Tibial nerve (tissue), 4 donors: ENCODE measurements at regions not wholly inside any gene's neighbourhood (a gene's known extent, or its start where the extent isn't known, plus 50 kb on each side); places are given as distances from the start of the nearest gene placed in this dataset.

ENCODE experiments used
- DNase-seq, 2 donors: peaks; one replicate each; pipeline ENCODE4 v3.0.0-alpha.2; 2019; ENCODE audit warnings: low spot score in 2 of 2
- H3K27ac ChIP-seq, 4 donors: fragments of 200-600 bp; sonication (generic) in 3 of 4; one replicate each; pipeline ENCODE4 v1.5.1; 2017 to 2019; ENCODE audit warnings: mild to moderate bottlenecking in 1 of 4
- H3K27me3 ChIP-seq, 2 donors: fragments of 200-600 bp; sonication (generic) in 1 of 2; one replicate each; pipeline versions ENCODE4 v1.5.1 to v1.6.0; 2017 to 2019
- H3K36me3 ChIP-seq, 3 donors: fragments of 200-600 bp; sonication (generic); one replicate each; pipeline ENCODE4 v1.5.1; 2018 to 2019
- H3K4me1 ChIP-seq, 4 donors: fragments of 200-600 bp; sonication (generic) in 3 of 4; one replicate each; pipeline ENCODE4 v1.5.1; 2017 to 2019
- H3K4me3 ChIP-seq, 4 donors: fragments of 200-600 bp; sonication (generic) in 3 of 4; one replicate each; pipeline ENCODE4 v1.5.1; 2017 to 2019; ENCODE audit warnings: mild to moderate bottlenecking in 1 of 4, moderate library complexity in 1 of 4
- H3K9me3 ChIP-seq, 4 donors: fragments of 200-600 bp; sonication (generic) in 3 of 4; one replicate each; pipeline ENCODE4 v1.5.1; 2017 to 2019
- CTCF ChIP-seq, 5 experiments: fragments of 200-600 bp in 3 of 5; fragments of 450-650 bp in 2 of 5; sonication (generic) in 3 of 5; IDR thresholded peaks; one replicate each; pipeline ENCODE4 v1.5.1; 2016 to 2019; ENCODE audit warnings: antibody characterized with exemption in 5 of 5, mild to moderate bottlenecking in 3 of 5, moderate library complexity in 2 of 5
- EP300 ChIP-seq, 2 donors: sonication (generic); formaldehyde crosslinking; IDR thresholded peaks; one replicate each; pipeline ENCODE4 v1.6.1; 2017; ENCODE audit warnings: antibody characterized with exemption in 2 of 2, mild to moderate bottlenecking in 1 of 2
- POLR2A ChIP-seq, 2 donors: fragments of 450-650 bp; IDR thresholded peaks; one replicate each; pipeline ENCODE4 v1.6.1; 2017; ENCODE audit warnings: antibody characterized with exemption in 2 of 2, mild to moderate bottlenecking in 2 of 2, moderate library complexity in 2 of 2
- WGBS, 2 donors: methylation state at CpG; one replicate each; pipeline ENCODE4 v1.1.5; 2018; 5-methylcytosine and 5-hydroxymethylcytosine counted together

DNA sequence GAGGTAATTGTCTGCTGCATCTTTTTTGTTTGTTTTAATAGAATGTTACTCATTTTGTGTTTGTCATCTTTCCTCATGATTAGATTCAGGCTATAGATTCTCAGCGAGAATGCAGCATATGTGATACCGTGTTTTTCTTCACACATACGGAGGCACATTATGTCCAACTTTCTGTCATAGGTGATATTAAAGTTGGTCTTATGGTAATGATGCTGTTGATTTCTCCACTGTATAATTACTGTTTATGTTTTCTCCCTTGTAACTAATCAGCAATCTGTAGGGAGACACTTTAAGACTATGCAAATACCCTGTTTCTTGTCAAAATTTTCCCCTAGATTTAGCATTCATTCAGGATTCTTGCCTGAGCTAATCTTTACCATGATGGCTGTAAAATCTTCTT lies 87.6 kb downstream of the CLDN1 start:
- Histone ChIP-seq H3K36me3 (no peaks in the 10 kb centered on the region), H3K27ac (no peak overlapping the region), H3K27me3 (no peaks in the 10 kb centered on the region), H3K4me1 (peaks cover 0 to 14% (median 2%) of the 10 kb centered on the region in 4 donors), H3K9me3 (peaks cover 0 to 8% (median 0%) of the 10 kb centered on the region in 4 donors), H3K4me3 (no peak overlapping the region)
- 94 to 96% methylated on average over 3 of the region's 3 CpGs for WGBS, 2 donors
- no peak for DNase-seq
- TF ChIP-seq POLR2A (IDR thresholded peaks at IDR 0.05) (no peak), CTCF (IDR thresholded peaks at IDR 0.05) (no peak)

DNA sequence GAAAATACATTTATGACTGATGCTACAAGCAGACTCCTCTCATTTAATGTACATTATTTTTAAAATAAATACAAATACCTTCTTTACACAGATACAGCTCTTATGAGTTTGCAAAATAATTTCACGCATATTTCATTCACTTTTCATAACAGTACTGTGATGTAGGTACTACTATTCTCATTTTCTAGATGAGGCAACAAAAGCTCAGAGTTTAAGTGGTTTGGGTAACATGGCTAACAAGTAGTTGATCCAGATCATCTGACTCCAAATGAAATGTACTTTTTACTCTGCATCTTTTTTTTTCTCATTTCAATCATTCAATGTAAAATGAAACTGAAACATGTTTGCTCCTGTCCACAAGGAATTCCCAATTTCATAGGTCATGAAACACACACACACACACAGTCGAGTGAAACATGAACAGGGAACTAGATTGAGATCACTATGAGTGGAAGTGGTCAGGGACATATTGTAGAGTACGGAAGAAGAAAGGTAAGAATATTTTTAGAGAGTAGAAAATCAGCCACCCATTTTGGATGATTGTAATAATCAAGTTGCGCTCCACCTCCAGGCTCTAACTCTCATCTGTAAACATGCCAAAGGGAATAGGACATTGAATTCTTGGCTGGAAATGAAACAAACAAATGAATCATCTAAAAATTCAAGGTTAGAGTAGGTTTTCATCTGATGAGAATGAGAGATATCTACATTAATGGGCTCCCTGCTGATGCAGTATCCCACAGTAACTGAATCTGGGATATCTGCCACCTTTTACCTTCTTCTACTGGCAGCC lies 92.4 kb downstream of the CLDN1 start:
- no peaks in the 10 kb centered on the region for H3K9me3 ChIP-seq
- WGBS, 2 donors = 64 to 72% methylated on average over 4 of the region's 4 CpGs
- DNase-seq = no peak
- H3K27ac ChIP-seq = peak overlapping the region in 2 of 4 donors; percentile 39 to 63
- H3K27me3 ChIP-seq = no peaks in the 10 kb centered on the region
- TF ChIP-seq POLR2A (IDR thresholded peaks at IDR 0.05) = no peak
- TF ChIP-seq EP300 (IDR thresholded peaks at IDR 0.05) = no peak
- TF ChIP-seq CTCF (IDR thresholded peaks at IDR 0.05) = no peak
- no peak overlapping the region for H3K4me3 ChIP-seq
- H3K36me3 ChIP-seq = no peaks in the 10 kb centered on the region
- H3K4me1 ChIP-seq = peaks cover 0 to 27% (median 2%) of the 10 kb centered on the region in 4 donors

- Histone ChIP-seq H3K9me3 (no peaks in the 10 kb centered on the region), H3K4me3 (no peak overlapping the region), H3K27ac (no peak overlapping the region), H3K36me3 (no peaks in the 10 kb centered on the region), H3K4me1 (peaks cover 0 to 29% (median 0%) of the 10 kb centered on the region in 4 donors), H3K27me3 (no peaks in the 10 kb centered on the region)
- TF ChIP-seq EP300 (IDR thresholded peaks at IDR 0.05) (no peak), POLR2A (IDR thresholded peaks at IDR 0.05) (no peak), CTCF (IDR thresholded peaks at IDR 0.05) (no peak)
- 82 to 84% methylated on average over 2 of the region's 2 CpGs for WGBS, 2 donors
- DNase-seq = no peak
Observed at GRCh38 chr3:190227064-190227463, 95.2 kb downstream of the CLDN1 start.

- H3K36me3 ChIP-seq = no peaks in the 10 kb centered on the region
- no peaks in the 10 kb centered on the region for H3K27me3 ChIP-seq
- peak overlapping the region in 1 of 4 donors; percentile 30 for H3K27ac ChIP-seq
- TF ChIP-seq CTCF (IDR thresholded peaks at IDR 0.05) (peak; percentile 30 to 58 (median 41)), POLR2A (IDR thresholded peaks at IDR 0.05) (no peak)
- H3K9me3 ChIP-seq = no peaks in the 10 kb centered on the region
- peak in 1 of 2 donors; percentile 39 for DNase-seq
- H3K4me1 ChIP-seq = peaks cover 0 to 17% (median 0%) of the 10 kb centered on the region in 4 donors
- no peak overlapping the region for H3K4me3 ChIP-seq
- 18% methylated on average over 4 of the region's 4 CpGs for WGBS, 2 donors
Observed at GRCh38 chr3:190224863-190225692, 97.2 kb downstream of the CLDN1 start.

GRCh38 chr3:190224456-190224855 lies 97.8 kb downstream of the CLDN1 start:
- Histone ChIP-seq H3K4me1 (peaks cover 0 to 15% (median 0%) of the 10 kb centered on the region in 4 donors), H3K36me3 (no peaks in the 10 kb centered on the region), H3K27ac (no peak overlapping the region), H3K9me3 (no peaks in the 10 kb centered on the region), H3K27me3 (no peaks in the 10 kb centered on the region), H3K4me3 (no peak overlapping the region)
- WGBS, 2 donors = 43 to 44% methylated on average over 4 of the region's 4 CpGs
- TF ChIP-seq CTCF (IDR thresholded peaks at IDR 0.05) (no peak), EP300 (IDR thresholded peaks at IDR 0.05) (no peak), POLR2A (IDR thresholded peaks at IDR 0.05) (no peak)
- DNase-seq = no peak
